K562 (cell line): ENCODE measurements at regions not wholly inside any gene's neighbourhood (a gene's known extent, or its start where the extent isn't known, plus 50 kb on each side); places are given as distances from the start of the nearest gene placed in this dataset.

Experiments used
- ATAC-seq: fragments of 200-7000 bp; cut with Tn5 transposase; 3 replicates; pipeline ENCODE4 v1.9.1; 2020; ENCODE audit warnings: moderate library complexity
- BruUV-seq: library from RNA; stranded (reverse); fragments of 400-500 nt; replicated peaks from 2 replicates; lab custom pipeline; 2021; lab: Mats Ljungman, UMichigan
- CTCF ChIA-PET: fragments of 300-600 bp; formaldehyde crosslinking; extraction: SDS; loops from one replicate; lab custom pipeline; 2021; ENCODE audit warnings: low intra/inter-chr PET ratio; lab: Yijun Ruan, JAX
- POLR2A ChIA-PET: fragments of 300-600, 350-650 bp; sonication (Branson Sonifier 250); formaldehyde crosslinking; extraction: SDS; loops from one replicate; lab custom pipeline; 2021; ENCODE audit warnings: antibody characterized with exemption, inconsistent platforms; lab: Yijun Ruan, JAX
- DNase-seq, 4 experiments: peaks; one replicate each; pipeline versions ENCODE4 v3.0.0 to v3.0.0-alpha.2; 2011 to 2018; ENCODE audit warnings: low spot score in 3 of 4, mixed read lengths in 3 of 4; ENCODE audit errors: extremely low read depth in 1 of 4
- FAIRE-seq: peaks from 2 replicates; lab custom pipeline; 2011; peaks lifted over from hg19 to GRCh38; lab: Jason Lieb, UNC
- H2AFZ ChIP-seq: 2 replicates; pipeline ENCODE4 v1.6.0; 2011; ENCODE audit warnings: low read depth, low read length, control low read depth, inconsistent platforms
- H3K27ac ChIP-seq: fragments of 200-600 bp; 3 replicates; pipeline ENCODE4 v1.8.0; 2011; ENCODE audit warnings: low read depth, mild to moderate bottlenecking, control low read depth, inconsistent platforms, low read length, moderate library complexity, mixed read lengths; ENCODE audit errors: extremely low read depth
- H3K27me3 ChIP-seq, 2 experiments: fragments of 300-600 bp in 1 of 2; 2 replicates in 1 of 2; 3 replicates in 1 of 2; pipeline versions ENCODE4 v1.6.0 to v1.8.0; 2011; ENCODE audit warnings: inconsistent platforms in 2 of 2, low read length in 2 of 2, mild to moderate bottlenecking in 1 of 2, mixed read lengths in 1 of 2, moderate library complexity in 1 of 2; ENCODE audit not compliant: control insufficient read depth in 2 of 2, insufficient read depth in 2 of 2
- H3K36me3 ChIP-seq: fragments of 300-600 bp; 3 replicates; pipeline ENCODE4 v1.8.0; 2011; ENCODE audit warnings: mild to moderate bottlenecking, low read length, inconsistent platforms; ENCODE audit not compliant: control insufficient read depth, insufficient read depth
- H3K4me1 ChIP-seq, 2 experiments: fragments of 200-600 bp in 1 of 2; replicated peaks in 1 of 2; 2 replicates in 1 of 2; 3 replicates in 1 of 2; pipeline versions ENCODE4 v1.5.1 to v1.8.0; 2011; ENCODE audit warnings: inconsistent platforms in 2 of 2, low read length in 2 of 2, mild to moderate bottlenecking in 1 of 2, mixed read lengths in 1 of 2, moderate library complexity in 1 of 2; ENCODE audit not compliant: control insufficient read depth in 2 of 2, insufficient read depth in 2 of 2
- H3K4me2 ChIP-seq: 2 replicates; pipeline ENCODE4 v1.6.1; 2011; ENCODE audit warnings: low read length, control low read depth, inconsistent platforms, mixed read lengths; ENCODE audit not compliant: insufficient read depth
- H3K4me3 ChIP-seq: fragments of 200-600 bp; sonication (generic), shearing (Covaris generic); 2 replicates; pipeline ENCODE4 v1.5.1; 2016; ENCODE audit warnings: control low read depth, inconsistent platforms
- H3K79me2 ChIP-seq: fragments of 200-600 bp; 3 replicates; pipeline ENCODE4 v1.8.0; 2011; ENCODE audit warnings: low read length, inconsistent platforms; ENCODE audit not compliant: control insufficient read depth, insufficient read depth
- H3K9ac ChIP-seq, 2 experiments: 2 replicates each; pipeline versions ENCODE4 v1.6.0 to v1.6.1; 2011; ENCODE audit warnings: low read depth in 2 of 2, low read length in 2 of 2, control low read depth in 1 of 2, inconsistent platforms in 1 of 2, mild to moderate bottlenecking in 1 of 2, mixed read lengths in 1 of 2; ENCODE audit not compliant: insufficient read depth in 1 of 2
- H3K9me1 ChIP-seq: one replicate; pipeline ENCODE4 v1.6.0; 2011; ENCODE audit warnings: inconsistent platforms, mild to moderate bottlenecking, low read length, moderate library complexity; ENCODE audit not compliant: control insufficient read depth, insufficient read depth
- H3K9me3 ChIP-seq: replicated peaks from 2 replicates; pipeline ENCODE4 v1.5.1; 2011; ENCODE audit warnings: low read depth, low read length, inconsistent platforms; ENCODE audit not compliant: control insufficient read depth, insufficient read depth
- H4K20me1 ChIP-seq: replicated peaks from 2 replicates; pipeline ENCODE4 v1.6.1; 2011; ENCODE audit warnings: low read length, inconsistent platforms, mixed read lengths; ENCODE audit not compliant: control insufficient read depth, insufficient read depth
- MCM5 ChIP-seq: fragments of 450-650 bp; IDR thresholded peaks from 2 replicates; pipeline ENCODE4 v1.6.1; 2016; ENCODE audit warnings: low read depth
- ZNF174 ChIP-seq: fragments of 250-450 bp; sonication (Bioruptor Pico); IDR thresholded peaks from 2 replicates; pipeline ENCODE4 v1.4.0; 2020; ENCODE audit warnings: mild to moderate bottlenecking
- WGBS: fragments of 100-300 bp; shearing (Covaris generic); methylation state at CpG from one replicate; pipeline ENCODE4 v1.1.6; 2016; ENCODE audit warnings: low coverage, mixed read lengths; ENCODE audit not compliant: insufficient coverage; ENCODE audit errors: missing lambda C conversion rate; 5-methylcytosine and 5-hydroxymethylcytosine counted together
- in situ Hi-C: fragments of 300-500 bp; cut with MboI; formaldehyde crosslinking; loops from 4 replicates; pipeline ENCODE4 v1.15.0; 2018; ENCODE audit warnings: inconsistent platforms, mixed read lengths
- intact Hi-C: fragments of 100-400 bp; cut with micrococcal nuclease; formaldehyde crosslinking; loops from 2 replicates; pipeline ENCODE4 v1.14.2; 2022
- TF ChIP-seq, protein P1 (sequence below): fragments of 200-600 bp; sonication (generic); IDR thresholded peaks from one replicate; pipeline ENCODE4 v1.6.1; 2012; ENCODE audit warnings: mild to moderate bottlenecking, low read depth, low read length, inconsistent platforms
- TF ChIP-seq, protein P2 (sequence below): IDR thresholded peaks from 2 replicates; pipeline ENCODE4 v1.6.1; 2014; ENCODE audit warnings: antibody characterized with exemption
- TF ChIP-seq, protein P3 (sequence below): fragments of 450-650 bp; IDR thresholded peaks from 2 replicates; pipeline ENCODE4 v1.6.1; 2016; ENCODE audit warnings: borderline replicate concordance

DNA sequence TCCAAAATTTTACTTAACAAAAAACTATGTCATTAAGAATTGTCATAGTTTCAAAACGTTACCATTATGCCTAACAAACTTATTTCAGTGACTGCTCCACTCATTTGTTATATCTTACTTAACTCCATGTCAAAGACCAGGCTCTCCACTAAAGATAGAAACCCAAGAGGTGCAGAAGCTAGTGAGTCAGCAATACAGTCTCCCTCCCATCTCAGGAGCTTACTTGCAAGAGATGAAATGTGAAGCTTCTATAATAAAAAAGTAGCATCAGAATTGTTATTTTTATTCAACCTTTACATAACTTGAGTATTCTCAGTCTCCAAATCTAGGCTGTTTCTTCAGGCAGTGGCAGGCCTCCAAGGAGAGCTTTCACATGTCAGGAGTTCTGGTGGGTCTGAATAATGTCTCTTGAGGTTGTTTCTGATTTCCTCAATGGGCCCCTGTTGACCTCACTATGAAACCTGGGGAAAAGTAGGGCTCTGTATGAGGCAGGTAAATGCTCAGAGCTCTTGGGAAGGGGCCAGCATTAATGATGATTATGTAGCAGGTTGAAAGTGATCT lies 242.0 kb downstream of the NDFIP2 start:
- in situ Hi-C loops (no loop called here), intact Hi-C loops (no loop called here)
- ATAC-seq = no peak
- H3K79me2 ChIP-seq = no peaks in the 10 kb centered on the region
- H4K20me1 ChIP-seq = no peaks in the 10 kb centered on the region
- no peak overlapping the region for H3K4me2 ChIP-seq
- H2AFZ ChIP-seq = no peak overlapping the region
- H3K4me3 ChIP-seq = no peak overlapping the region
- ChIA-PET POLR2A (no interaction called here), CTCF (no interaction called here)
- FAIRE-seq = no peak
- no peaks in the 10 kb centered on the region for H3K9me1 ChIP-seq
- H3K4me1 ChIP-seq = no peaks in the 10 kb centered on the region
- BruUV-seq = no TSS peak
- no peak overlapping the region for H3K27ac ChIP-seq
- WGBS = 0% methylated on average over 1 of the region's 1 CpG
- H3K9me3 ChIP-seq = no peaks in the 10 kb centered on the region
- DNase-seq = no peak
- H3K27me3 ChIP-seq = no peaks in the 10 kb centered on the region
- H3K36me3 ChIP-seq = no peaks in the 10 kb centered on the region
- no peak overlapping the region for H3K9ac ChIP-seq
- TF ChIP-seq MCM5 = no peak
- TF ChIP-seq, protein P1, sequence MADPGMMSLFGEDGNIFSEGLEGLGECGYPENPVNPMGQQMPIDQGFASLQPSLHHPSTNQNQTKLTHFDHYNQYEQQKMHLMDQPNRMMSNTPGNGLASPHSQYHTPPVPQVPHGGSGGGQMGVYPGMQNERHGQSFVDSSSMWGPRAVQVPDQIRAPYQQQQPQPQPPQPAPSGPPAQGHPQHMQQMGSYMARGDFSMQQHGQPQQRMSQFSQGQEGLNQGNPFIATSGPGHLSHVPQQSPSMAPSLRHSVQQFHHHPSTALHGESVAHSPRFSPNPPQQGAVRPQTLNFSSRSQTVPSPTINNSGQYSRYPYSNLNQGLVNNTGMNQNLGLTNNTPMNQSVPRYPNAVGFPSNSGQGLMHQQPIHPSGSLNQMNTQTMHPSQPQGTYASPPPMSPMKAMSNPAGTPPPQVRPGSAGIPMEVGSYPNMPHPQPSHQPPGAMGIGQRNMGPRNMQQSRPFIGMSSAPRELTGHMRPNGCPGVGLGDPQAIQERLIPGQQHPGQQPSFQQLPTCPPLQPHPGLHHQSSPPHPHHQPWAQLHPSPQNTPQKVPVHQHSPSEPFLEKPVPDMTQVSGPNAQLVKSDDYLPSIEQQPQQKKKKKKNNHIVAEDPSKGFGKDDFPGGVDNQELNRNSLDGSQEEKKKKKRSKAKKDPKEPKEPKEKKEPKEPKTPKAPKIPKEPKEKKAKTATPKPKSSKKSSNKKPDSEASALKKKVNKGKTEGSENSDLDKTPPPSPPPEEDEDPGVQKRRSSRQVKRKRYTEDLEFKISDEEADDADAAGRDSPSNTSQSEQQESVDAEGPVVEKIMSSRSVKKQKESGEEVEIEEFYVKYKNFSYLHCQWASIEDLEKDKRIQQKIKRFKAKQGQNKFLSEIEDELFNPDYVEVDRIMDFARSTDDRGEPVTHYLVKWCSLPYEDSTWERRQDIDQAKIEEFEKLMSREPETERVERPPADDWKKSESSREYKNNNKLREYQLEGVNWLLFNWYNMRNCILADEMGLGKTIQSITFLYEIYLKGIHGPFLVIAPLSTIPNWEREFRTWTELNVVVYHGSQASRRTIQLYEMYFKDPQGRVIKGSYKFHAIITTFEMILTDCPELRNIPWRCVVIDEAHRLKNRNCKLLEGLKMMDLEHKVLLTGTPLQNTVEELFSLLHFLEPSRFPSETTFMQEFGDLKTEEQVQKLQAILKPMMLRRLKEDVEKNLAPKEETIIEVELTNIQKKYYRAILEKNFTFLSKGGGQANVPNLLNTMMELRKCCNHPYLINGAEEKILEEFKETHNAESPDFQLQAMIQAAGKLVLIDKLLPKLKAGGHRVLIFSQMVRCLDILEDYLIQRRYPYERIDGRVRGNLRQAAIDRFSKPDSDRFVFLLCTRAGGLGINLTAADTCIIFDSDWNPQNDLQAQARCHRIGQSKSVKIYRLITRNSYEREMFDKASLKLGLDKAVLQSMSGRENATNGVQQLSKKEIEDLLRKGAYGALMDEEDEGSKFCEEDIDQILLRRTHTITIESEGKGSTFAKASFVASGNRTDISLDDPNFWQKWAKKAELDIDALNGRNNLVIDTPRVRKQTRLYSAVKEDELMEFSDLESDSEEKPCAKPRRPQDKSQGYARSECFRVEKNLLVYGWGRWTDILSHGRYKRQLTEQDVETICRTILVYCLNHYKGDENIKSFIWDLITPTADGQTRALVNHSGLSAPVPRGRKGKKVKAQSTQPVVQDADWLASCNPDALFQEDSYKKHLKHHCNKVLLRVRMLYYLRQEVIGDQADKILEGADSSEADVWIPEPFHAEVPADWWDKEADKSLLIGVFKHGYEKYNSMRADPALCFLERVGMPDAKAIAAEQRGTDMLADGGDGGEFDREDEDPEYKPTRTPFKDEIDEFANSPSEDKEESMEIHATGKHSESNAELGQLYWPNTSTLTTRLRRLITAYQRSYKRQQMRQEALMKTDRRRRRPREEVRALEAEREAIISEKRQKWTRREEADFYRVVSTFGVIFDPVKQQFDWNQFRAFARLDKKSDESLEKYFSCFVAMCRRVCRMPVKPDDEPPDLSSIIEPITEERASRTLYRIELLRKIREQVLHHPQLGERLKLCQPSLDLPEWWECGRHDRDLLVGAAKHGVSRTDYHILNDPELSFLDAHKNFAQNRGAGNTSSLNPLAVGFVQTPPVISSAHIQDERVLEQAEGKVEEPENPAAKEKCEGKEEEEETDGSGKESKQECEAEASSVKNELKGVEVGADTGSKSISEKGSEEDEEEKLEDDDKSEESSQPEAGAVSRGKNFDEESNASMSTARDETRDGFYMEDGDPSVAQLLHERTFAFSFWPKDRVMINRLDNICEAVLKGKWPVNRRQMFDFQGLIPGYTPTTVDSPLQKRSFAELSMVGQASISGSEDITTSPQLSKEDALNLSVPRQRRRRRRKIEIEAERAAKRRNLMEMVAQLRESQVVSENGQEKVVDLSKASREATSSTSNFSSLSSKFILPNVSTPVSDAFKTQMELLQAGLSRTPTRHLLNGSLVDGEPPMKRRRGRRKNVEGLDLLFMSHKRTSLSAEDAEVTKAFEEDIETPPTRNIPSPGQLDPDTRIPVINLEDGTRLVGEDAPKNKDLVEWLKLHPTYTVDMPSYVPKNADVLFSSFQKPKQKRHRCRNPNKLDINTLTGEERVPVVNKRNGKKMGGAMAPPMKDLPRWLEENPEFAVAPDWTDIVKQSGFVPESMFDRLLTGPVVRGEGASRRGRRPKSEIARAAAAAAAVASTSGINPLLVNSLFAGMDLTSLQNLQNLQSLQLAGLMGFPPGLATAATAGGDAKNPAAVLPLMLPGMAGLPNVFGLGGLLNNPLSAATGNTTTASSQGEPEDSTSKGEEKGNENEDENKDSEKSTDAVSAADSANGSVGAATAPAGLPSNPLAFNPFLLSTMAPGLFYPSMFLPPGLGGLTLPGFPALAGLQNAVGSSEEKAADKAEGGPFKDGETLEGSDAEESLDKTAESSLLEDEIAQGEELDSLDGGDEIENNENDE = no peak
- TF ChIP-seq, protein P2, sequence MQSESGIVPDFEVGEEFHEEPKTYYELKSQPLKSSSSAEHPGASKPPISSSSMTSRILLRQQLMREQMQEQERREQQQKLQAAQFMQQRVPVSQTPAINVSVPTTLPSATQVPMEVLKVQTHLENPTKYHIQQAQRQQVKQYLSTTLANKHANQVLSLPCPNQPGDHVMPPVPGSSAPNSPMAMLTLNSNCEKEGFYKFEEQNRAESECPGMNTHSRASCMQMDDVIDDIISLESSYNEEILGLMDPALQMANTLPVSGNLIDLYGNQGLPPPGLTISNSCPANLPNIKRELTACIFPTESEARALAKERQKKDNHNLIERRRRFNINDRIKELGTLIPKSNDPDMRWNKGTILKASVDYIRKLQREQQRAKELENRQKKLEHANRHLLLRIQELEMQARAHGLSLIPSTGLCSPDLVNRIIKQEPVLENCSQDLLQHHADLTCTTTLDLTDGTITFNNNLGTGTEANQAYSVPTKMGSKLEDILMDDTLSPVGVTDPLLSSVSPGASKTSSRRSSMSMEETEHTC = no peak
- TF ChIP-seq, protein P3, sequence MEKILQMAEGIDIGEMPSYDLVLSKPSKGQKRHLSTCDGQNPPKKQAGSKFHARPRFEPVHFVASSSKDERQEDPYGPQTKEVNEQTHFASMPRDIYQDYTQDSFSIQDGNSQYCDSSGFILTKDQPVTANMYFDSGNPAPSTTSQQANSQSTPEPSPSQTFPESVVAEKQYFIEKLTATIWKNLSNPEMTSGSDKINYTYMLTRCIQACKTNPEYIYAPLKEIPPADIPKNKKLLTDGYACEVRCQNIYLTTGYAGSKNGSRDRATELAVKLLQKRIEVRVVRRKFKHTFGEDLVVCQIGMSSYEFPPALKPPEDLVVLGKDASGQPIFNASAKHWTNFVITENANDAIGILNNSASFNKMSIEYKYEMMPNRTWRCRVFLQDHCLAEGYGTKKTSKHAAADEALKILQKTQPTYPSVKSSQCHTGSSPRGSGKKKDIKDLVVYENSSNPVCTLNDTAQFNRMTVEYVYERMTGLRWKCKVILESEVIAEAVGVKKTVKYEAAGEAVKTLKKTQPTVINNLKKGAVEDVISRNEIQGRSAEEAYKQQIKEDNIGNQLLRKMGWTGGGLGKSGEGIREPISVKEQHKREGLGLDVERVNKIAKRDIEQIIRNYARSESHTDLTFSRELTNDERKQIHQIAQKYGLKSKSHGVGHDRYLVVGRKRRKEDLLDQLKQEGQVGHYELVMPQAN = no peak
- no peak for TF ChIP-seq ZNF174 (CRISPR knock-in tag)
